ENCODE measurements at regions not wholly inside any gene's neighbourhood (a gene's known extent, or its start where the extent isn't known, plus 50 kb on each side); places are given as distances from the start of the nearest gene placed in this dataset.

DNA sequence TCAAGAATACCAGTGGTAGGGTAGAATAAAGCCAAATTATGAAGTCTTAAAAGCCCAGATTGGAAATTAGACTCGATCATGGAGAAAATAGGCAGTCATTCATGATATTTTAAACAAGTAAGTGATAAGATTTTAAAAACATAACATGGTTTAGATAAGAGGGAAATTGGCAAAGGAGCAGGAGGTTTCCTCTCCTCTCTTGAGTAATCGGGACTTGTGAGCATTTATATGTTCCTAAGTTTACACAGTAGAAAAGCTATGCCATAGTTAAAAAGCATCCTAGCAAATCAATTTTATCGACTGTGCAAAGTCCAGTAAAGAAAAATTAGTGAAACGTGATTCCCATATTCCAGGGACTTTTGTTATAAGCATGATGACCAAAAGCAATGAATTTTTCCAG, 313.2 kb downstream of the AHR start:
- no peak for FAIRE-seq

GRCh38 chr7:17613338-17614041, 315.0 kb downstream of the AHR start:
- FAIRE-seq: no peak

DNA sequence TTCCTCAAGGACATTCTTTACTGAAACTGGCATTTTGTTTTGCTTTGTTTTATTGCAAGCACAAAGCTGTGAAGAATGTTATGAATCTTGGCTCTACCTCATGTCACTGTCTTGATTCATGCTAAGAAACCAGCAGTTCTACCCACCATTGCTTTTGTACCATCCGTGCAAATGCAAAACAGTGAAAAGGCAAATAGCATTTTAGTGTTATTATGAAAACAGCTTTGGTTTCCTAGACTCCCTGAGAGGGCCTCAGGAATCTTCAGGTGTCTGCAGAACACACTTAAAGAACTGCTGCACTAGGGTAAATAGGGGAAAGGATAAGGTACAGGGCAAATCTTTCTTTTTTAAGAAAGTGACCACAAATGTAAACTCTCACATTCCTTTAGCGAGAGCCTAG, 318.9 kb downstream of the AHR start:
- FAIRE-seq: no peak

- FAIRE-seq: no peak
Observed at GRCh38 chr7:17617857-17618651, 319.6 kb downstream of the AHR start.

GRCh38 chr7:17618652-17618974, 320.2 kb downstream of the AHR start:
- no peak for FAIRE-seq

- no peak for FAIRE-seq
Observed at GRCh38 chr7:17619196-17619818, 320.9 kb downstream of the AHR start.

DNA sequence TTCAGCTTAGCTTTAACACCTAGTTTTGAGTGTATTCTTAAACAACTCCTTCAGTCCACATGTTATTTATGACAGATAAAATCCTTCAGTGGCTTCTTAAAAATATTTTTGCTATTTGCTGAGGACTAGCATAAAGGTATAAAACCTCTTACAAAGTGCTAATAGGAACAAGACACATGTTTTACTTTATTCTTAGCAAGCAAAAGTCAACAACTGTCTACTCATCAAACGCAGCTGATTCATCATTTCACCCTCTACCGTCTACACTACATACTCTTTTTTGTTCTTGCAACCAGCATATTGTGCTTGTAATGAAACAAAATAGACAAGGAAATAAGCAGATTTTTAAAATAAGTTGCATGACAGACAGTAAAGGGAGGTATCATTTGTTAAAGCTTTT, 319.7 kb downstream of the SNX13 start:
- no peak for FAIRE-seq

DNA sequence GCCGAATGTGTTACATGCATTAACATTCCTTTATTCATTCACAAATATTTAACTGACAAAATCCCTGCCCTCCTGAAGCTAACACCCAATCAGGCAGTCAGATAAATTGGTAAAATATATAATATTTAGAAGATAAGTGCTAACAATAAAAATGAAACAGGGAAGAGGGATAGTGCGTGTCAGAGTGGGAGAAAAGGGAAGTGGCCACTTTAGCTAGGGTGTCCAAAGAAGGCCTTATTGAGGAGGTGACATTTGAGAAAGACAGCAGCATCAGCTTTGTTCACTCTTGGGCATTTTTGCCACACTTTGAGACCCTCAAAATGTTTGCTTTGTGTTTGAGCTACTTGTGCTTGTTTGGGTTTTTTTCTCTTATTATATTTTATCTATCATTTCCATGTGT, 317.8 kb downstream of the SNX13 start:
- no peak for FAIRE-seq

DNA sequence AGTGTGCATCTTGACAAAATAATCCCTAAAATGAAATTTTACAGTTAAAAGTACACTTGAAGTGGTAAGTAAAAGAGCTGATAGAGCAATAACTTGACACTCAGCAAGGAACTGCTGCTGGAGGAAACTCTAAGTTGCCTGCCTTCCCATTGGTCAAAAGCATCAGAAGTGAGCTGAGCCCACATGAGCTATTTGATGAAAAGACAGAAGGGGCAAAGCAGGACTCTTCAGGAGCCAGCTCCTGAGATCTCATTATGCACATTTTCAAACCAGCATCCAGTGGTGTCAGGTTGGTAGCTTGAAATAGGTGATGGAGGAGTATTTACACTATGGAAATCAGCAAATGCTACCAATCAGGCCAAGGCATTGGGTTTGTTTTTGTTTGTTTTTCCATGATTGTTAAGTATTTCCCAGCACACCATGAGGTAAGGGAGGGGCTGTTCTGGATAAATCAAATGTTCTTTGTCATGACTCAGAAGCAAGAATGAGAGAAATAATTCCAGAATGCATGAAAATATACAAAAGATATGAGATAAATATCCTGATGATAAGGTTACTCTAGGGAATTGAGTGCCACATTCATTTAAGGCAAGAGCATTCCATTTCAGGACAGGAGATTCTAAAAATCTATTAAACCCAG, 316.6 kb downstream of the SNX13 start:
- no peak for FAIRE-seq

DNA sequence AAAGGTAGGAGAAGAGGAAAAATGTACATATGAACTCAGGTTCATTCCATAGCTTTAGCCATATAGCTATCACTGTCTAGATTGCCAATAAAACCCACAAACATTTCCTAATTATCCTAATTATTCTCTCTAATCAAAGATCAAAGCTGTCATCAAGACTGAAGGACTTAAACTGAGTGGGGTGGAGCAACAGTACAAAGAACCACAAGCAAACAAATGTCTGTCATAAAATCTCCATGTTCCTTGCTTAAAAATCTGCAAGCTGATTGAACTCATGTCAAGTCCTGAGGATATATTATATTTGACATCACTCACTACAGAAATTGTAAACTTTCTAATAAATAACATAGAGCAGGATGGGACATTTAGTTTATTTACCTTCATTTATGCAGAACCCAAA, 315.9 kb downstream of the SNX13 start:
- FAIRE-seq: no peak

GRCh38 chr7:17625043-17625442, 315.3 kb downstream of the SNX13 start:
- no peak for FAIRE-seq

- no peak for FAIRE-seq
Observed at GRCh38 chr7:17626235-17626634, 314.1 kb downstream of the SNX13 start.

DNA sequence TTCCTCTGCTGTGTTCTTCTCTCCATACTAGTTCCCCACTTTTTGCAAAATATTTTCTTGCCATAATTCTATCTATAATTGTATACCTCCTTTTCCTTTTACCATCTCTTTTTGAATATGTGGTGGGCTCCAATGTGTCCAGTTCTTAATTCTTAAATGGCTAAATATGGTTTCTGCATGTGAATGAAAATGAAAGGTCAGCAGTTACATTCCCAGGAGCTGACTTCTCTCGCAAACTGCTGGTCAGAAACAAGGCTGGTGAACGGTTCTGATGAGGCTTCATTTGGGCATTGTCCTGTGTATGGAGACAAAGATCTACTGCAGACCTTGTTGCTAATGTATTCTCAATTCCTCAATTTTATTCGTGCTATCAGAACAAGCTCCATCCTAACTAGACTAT, 309.2 kb downstream of the SNX13 start:
- FAIRE-seq: no peak

- FAIRE-seq: no peak
Observed at GRCh38 chr7:17632384-17632783, 307.9 kb downstream of the SNX13 start.

- no peak for FAIRE-seq
Observed at GRCh38 chr7:17633067-17633466, 307.2 kb downstream of the SNX13 start.

DNA sequence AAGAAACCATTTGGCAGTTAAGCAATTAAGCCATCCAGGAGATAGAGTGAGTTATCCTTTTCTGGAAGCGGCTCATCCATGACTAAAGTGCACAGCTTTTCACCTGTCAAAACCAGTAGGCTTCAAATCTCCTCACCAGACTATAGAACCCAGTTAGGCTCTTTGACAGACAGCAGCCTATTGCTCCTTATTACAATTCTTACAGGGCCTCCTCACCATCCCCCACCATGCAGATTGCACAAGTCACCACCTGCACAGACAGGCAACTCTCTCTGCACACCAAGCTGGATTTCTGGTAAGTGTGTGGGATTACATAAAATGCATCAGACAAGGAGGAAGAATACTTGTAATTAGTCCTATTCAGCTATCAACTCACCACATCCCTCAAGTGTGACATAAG, 301.6 kb downstream of the SNX13 start:
- FAIRE-seq: no peak

DNA sequence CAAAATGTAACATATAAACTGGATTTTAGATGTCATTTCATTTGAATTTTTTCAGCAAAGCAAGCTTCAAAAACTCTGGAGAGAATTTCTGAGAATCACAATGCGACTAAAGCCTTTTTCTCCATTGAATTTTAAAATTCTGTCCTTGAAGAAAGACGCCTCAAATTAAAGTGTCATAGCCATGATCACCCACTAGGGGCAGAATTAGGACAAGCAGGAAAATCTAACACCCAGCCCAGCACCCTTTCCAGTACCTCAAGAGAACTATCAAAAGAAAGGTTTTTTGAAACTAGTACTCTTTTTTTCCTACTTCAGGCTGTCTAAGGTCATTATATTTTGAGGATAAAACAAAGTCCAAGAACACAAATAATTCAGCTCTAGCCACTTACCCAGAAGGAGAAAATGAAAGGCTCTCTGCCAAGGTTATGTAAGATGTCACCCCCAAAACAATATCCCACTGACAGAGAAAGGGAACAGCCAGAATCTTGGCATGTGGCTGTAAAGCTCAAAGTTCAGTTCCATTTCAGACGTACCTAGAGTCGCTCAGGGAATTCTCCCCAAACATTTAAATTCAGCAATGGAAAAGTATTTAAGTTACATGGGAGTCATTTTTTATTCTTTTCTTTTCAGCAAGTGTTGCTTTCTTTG, 299.4 kb downstream of the SNX13 start:
- FAIRE-seq: no peak

- no peak for FAIRE-seq
Observed at GRCh38 chr7:17645500-17645899, 294.8 kb downstream of the SNX13 start.

DNA sequence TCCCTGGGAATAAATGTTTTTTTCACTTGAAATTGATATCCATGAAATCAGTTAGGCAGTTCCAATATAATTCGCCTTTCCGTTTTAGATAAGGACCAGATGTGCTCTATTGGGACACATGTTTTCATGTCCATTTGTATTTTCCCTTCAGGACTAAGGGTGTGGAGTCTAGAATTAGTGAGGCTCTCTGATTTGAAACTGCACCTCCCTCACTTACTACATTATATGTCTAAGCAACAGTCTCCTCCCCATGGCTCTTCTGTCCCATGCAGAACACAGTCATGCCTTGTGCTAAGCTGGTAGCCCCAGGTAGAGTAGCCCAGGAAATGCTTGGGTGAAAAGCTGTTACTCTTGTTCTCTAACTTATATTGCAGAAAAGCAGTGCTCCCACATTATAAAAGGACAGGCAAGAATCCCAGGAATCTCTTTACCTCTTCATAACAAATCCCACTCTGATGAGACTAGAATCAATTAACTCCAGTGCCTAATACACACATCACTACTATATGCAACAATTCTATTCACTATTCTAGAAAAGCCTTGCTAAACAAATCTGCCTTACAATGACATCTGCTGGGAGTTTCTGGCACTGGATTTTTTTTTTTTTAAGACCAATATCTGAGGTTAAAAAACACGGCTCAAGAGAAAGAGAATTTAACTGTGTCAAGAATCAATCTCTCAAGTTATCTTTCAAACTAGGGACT, 293.9 kb downstream of the SNX13 start:
- FAIRE-seq: no peak

- no peak for FAIRE-seq
Observed at GRCh38 chr7:17651341-17651740, 289.0 kb downstream of the SNX13 start.

GRCh38 chr7:17651863-17652385, 288.4 kb downstream of the SNX13 start:
- FAIRE-seq: no peak

DNA sequence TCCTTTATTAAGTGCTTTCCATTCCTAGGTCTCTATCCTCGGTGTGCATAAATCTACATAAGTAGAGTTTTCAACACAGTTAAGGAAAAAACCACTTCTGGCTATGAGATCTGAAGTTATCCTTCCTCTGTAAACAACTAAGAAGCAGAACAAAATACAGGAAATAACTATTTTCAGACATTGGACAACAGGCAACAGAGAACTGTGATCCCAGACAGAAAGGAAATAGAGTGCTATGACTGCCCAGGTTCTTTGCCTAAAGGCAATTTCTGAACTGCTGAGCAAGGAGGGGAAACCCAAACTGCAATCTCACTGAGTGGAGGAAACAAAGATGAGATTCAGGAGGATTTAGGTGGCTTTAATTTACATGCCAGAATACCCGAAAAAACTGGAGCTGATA, 285.4 kb downstream of the SNX13 start:
- FAIRE-seq: no peak

All from colon (tissue), 2 donors.